Mucosa of rectum (tissue), 2 donors: ENCODE measurements at regions not wholly inside any gene's neighbourhood (a gene's known extent, or its start where the extent isn't known, plus 50 kb on each side); places are given as distances from the start of the nearest gene placed in this dataset.

Experiments
- H3K27ac ChIP-seq, 2 donors: one replicate each; pipeline ENCODE4 v1.7.0; 2013; ENCODE audit warnings: inconsistent platforms in 2 of 2, low read depth in 2 of 2, low read length in 2 of 2
- H3K27me3 ChIP-seq, 2 donors: one replicate each; pipeline ENCODE4 v1.7.0; 2013; ENCODE audit warnings: low read length in 2 of 2; ENCODE audit not compliant: control insufficient read depth in 2 of 2, insufficient read depth in 2 of 2
- H3K36me3 ChIP-seq, 2 donors: one replicate each; pipeline ENCODE4 v1.7.0; 2013; ENCODE audit warnings: low read length in 2 of 2; ENCODE audit not compliant: control insufficient read depth in 2 of 2, insufficient read depth in 2 of 2
- H3K4me1 ChIP-seq, 2 donors: one replicate each; pipeline ENCODE4 v1.7.0; 2013; ENCODE audit warnings: low read length in 2 of 2, mild to moderate bottlenecking in 1 of 2; ENCODE audit not compliant: control insufficient read depth in 2 of 2, insufficient read depth in 2 of 2
- H3K4me3 ChIP-seq, 2 donors: one replicate each; pipeline ENCODE4 v1.7.0; 2013; ENCODE audit warnings: low read length in 2 of 2
- H3K9ac ChIP-seq, 2 donors: one replicate each; pipeline ENCODE4 v1.7.0; 2013; ENCODE audit warnings: low read length in 2 of 2, low read depth in 1 of 2, mild to moderate bottlenecking in 1 of 2
- H3K9me3 ChIP-seq, 2 donors: one replicate each; pipeline ENCODE4 v1.7.0; 2013; ENCODE audit warnings: low read length in 2 of 2; ENCODE audit not compliant: control insufficient read depth in 2 of 2
- donor health status: healthy.
- donor health status: Normal muscosa, but diverticular disease.

- Histone ChIP-seq H3K27me3 (no peaks in the 10 kb centered on the region), H3K9ac (no peak overlapping the region), H3K4me3 (no peak overlapping the region), H3K9me3 (no peaks in the 10 kb centered on the region), H3K36me3 (no peaks in the 10 kb centered on the region), H3K27ac (no peak overlapping the region), H3K4me1 (no peaks in the 10 kb centered on the region)
Measured at GRCh38 chr17:12613566-12613965, 52.1 kb upstream of the MYOCD start.
